Astrocyte of the spinal cord (primary cell): ENCODE measurements at regions not wholly inside any gene's neighbourhood (a gene's known extent, or its start where the extent isn't known, plus 50 kb on each side); places are given as distances from the start of the nearest gene placed in this dataset.
A peak's percentile ranks its signal among the peaks of the same experiment; 100 is the strongest.

Source experiments
- DNase-seq: peaks from one replicate; pipeline ENCODE4 v3.0.0; 2011; ENCODE audit warnings: low read depth, low spot score
- H3K4me3 ChIP-seq: 2 replicates; pipeline ENCODE4 v1.5.1; 2011; ENCODE audit warnings: low read depth, mild to moderate bottlenecking, low read length, moderate library complexity
- CTCF ChIP-seq: IDR thresholded peaks from 2 replicates; pipeline ENCODE4 v1.5.1; 2012; ENCODE audit warnings: low read depth, mild to moderate bottlenecking, low read length, inconsistent platforms
- in situ Hi-C: cut with HindIII; loops from 2 replicates; pipeline ENCODE4 v1.10.0; 2017; ENCODE audit warnings: low sequenced_read_pairs

DNA sequence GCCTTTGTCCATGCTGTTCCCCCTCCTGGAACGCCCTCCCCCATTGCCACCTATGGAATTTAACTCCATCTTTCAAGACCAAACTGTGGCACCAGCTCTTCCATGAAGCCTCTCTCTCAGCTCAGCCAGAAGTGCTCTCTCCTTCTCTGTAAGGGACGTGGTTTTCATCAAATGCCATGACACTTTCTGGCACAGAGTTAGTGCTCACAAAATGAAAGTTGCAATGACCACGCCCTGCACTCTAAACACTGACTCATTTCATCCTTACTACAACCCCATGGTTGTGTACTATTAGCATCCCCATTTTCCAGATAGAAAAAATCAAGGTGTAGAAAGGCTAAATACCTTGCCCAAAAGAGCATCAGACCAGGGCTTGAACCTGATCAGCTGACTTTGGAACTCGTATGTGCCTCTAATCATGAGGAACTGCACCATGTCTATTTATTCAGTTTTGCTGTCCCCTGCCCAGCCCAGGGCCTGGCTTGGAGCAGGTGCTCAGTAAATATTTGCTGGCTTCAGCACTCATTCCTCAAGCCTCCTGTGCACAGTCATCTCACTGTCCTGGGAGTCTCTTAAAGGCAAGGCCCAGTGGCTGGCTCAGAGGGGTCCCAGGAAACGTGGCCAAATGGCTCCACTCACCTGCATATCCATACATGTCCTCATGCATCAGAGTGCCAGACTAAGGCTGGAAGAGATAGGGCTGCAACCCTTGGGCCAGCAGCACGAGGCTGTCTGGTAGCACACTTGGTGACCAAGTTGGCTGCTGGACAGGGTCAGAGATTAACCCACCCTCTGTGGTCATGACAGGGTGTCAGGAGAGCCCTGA lies 77.9 kb downstream of the MRPL14 start:
- no peak for TF ChIP-seq CTCF
- in situ Hi-C loops = no loop called here
- no peak overlapping the region for H3K4me3 ChIP-seq
- peak; percentile 55 for DNase-seq

DNA sequence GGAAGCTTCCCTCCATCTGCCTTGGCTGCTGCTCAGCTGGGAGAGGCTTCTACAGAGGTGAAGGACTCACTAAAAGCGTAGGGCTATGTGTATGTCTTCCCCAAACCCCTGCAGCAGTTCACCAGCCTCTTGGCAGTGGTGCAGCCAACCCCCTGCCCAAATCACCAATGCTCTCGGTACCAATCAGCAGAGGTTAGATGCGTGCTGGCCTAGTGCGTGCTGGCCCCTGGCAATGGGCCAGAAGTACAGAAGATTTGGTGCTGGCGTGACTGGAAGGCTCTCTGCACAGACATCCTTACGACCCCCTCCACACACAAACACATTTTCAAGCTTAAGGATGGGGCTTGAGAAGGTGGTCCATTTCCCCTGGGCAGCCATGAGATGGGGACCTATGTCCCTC lies 79.0 kb downstream of the MRPL14 start:
- TF ChIP-seq CTCF = no peak
- DNase-seq = no peak
- in situ Hi-C loops = no loop called here
- no peak overlapping the region for H3K4me3 ChIP-seq

DNA sequence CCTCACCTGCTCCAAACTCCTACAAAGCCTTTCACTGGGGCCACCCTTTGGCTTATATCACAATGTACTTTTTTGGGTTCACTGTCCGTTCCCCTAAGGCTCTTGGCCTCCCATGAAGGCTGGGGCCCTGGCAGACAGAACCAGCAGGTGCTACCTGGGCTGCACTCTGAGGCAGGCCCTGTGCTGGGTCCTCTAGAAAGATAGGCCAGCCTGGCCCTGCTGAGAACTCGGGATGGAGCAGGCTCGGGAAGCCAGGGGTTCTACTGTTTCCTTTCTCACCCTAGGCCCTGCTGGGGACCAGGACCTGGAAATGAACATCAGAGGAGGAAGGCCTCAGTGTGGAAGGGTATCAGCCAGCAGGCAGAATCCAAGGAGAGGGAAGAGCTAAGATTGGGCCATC lies 79.5 kb downstream of the MRPL14 start:
- DNase-seq = no peak
- no peak for TF ChIP-seq CTCF
- in situ Hi-C loops = no loop called here
- H3K4me3 ChIP-seq = no peak overlapping the region

DNA sequence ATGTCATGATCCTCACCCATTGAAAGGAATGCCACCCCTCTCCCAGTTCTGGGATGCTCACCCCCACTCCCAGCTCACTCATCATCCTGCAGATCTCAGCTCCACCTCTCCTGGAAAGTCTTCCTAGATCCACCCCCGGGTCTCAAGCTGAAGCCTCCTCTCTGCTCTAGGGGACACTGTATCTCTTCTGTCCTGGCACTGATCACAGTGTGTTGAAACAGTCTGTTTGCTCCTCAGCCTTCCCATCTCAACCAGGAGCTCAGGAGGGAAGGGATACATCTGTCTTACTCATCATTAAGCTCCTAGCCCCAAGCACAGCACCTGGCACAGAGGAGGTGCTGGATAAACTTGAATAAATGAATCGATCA lies 80.1 kb downstream of the MRPL14 start:
- no peak for DNase-seq
- no peak overlapping the region for H3K4me3 ChIP-seq
- in situ Hi-C loops = no loop called here
- TF ChIP-seq CTCF = no peak

- DNase-seq = no peak
- H3K4me3 ChIP-seq = no peak overlapping the region
- no peak for TF ChIP-seq CTCF
- in situ Hi-C loops = no loop called here
Measured at GRCh38 chr6:44046516-44047178, 80.6 kb downstream of the MRPL14 start.

DNA sequence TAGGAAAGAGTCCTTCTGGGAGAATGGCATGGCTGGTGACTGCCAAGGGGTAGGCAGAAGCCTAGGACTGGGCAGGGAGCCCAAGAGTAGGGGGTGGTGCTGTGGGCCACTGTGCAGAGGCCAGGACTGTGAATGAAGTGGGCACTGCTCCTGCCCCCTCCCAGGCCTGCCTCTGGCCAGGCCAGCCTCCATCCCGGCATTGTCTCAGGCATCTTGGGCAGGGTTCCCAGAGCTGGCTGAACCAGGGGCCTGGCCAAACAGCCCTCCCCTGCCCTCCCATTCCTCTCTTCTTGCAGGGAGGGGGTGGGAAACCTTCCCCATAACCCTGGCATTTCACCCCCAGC lies 81.6 kb downstream of the MRPL14 start:
- TF ChIP-seq CTCF = no peak
- DNase-seq = no peak
- H3K4me3 ChIP-seq = no peak overlapping the region
- in situ Hi-C loops = no loop called here
